ENCODE measurements at regions not wholly inside any gene's neighbourhood (a gene's known extent, or its start where the extent isn't known, plus 50 kb on each side); places are given as distances from the start of the nearest gene placed in this dataset.
A peak's percentile ranks its signal among the peaks of the same experiment; 100 is the strongest.

DNA sequence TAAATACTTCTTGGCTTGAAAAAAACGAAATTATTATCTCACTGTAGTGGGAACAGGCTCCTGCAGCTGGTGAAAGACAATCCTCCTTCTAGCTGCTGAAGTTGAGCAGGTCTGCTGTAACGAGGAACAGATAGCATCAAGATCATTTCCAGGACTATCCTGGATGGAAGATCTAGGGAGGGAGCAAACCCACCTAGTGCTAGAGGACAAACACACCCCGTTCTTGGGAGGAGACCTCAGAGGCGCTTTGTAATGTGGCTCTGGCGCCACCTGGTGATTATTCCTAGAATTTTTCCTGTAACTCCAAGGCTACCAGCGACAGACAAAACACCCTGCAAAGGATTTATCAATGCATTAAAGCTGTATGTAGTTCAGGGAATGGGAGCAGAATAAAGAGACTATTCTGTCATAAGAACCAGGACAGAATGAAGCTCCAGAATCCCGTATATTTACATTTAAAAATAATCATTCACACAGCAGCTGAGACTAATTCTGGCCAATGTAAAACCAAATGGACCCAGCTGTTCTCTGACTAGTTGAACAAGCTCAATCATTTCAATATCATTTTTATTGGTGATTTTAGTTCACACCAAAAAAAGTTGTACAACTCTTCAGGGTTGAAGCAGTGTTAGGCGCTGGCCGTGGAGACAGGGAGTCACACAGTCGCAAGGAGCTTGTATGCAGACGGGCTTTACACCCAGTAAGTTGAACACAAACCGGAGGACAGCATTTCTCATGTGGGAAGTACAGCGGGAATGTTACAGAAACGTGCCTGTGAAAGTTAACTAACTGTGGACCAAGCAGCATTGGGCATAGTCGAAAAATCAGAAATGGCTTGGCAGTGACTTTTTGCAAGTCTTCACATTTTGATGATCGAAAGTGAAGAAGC is 290.3 kb downstream of the TRIB2 start:
- TF ChIP-seq CTCF (IDR thresholded peaks at IDR 0.05) (peak; percentile 60 to 81 (median 66)), POLR2A (IDR thresholded peaks at IDR 0.05) (no peak)
- Histone ChIP-seq H3K4me3 (no peak overlapping the region), H3K36me3 (no peaks in the 10 kb centered on the region), H3K4me1 (no peaks in the 10 kb centered on the region), H3K27me3 (no peaks in the 10 kb centered on the region), H3K27ac (no peak overlapping the region), H3K9me3 (no peaks in the 10 kb centered on the region)
- peak in 2 of 3 donors; percentile 38 to 73 for DNase-seq

- H3K36me3 ChIP-seq, result no peaks in the 10 kb centered on the region
- no peaks in the 10 kb centered on the region for H3K4me1 ChIP-seq
- H3K27ac ChIP-seq, result no peak overlapping the region
- DNase-seq, result no peak
- H3K9me3 ChIP-seq, result no peaks in the 10 kb centered on the region
- H3K27me3 ChIP-seq, result no peaks in the 10 kb centered on the region
- no peak for TF ChIP-seq CTCF (IDR thresholded peaks at IDR 0.05)
- TF ChIP-seq POLR2A (IDR thresholded peaks at IDR 0.05), result no peak
- no peak overlapping the region for H3K4me3 ChIP-seq
Measured at GRCh38 chr2:13009027-13009642, 292.4 kb downstream of the TRIB2 start.

- TF ChIP-seq CTCF (IDR thresholded peaks at IDR 0.05), result no peak
- TF ChIP-seq POLR2A (IDR thresholded peaks at IDR 0.05), result no peak
- Histone ChIP-seq H3K27ac (no peak overlapping the region), H3K4me1 (no peaks in the 10 kb centered on the region), H3K36me3 (no peaks in the 10 kb centered on the region), H3K9me3 (no peaks in the 10 kb centered on the region), H3K4me3 (no peak overlapping the region), H3K27me3 (no peaks in the 10 kb centered on the region)
- no peak for DNase-seq
Measured at GRCh38 chr2:13010283-13010682, 293.5 kb downstream of the TRIB2 start.

DNA sequence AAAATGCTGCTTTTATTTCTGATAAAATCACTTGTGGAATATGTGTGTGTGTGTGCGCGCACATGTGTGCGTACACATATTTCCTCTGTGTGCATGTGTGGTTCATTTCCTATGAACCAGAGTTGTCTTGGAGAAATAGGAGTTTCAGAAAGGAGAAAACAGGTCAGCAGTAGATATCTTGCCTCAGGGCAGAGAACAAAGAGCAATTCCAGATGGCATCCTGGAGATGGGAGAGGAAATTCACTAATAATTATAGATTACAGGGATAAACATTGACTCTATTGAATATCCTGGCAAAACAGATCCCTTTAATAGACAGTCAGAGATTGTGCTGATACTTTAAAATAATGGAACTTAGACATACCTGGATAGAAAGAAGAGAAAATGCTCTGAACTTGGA is 298.0 kb downstream of the TRIB2 start:
- H3K9me3 ChIP-seq, result no peaks in the 10 kb centered on the region
- H3K4me3 ChIP-seq, result no peak overlapping the region
- TF ChIP-seq CTCF (IDR thresholded peaks at IDR 0.05) (no peak), POLR2A (IDR thresholded peaks at IDR 0.05) (no peak)
- DNase-seq, result no peak
- H3K4me1 ChIP-seq, result no peaks in the 10 kb centered on the region
- H3K27me3 ChIP-seq, result no peaks in the 10 kb centered on the region
- no peaks in the 10 kb centered on the region for H3K36me3 ChIP-seq
- no peak overlapping the region for H3K27ac ChIP-seq

- TF ChIP-seq POLR2A (IDR thresholded peaks at IDR 0.05), result no peak
- TF ChIP-seq CTCF (IDR thresholded peaks at IDR 0.05), result no peak
- no peaks in the 10 kb centered on the region for H3K36me3 ChIP-seq
- H3K27ac ChIP-seq, result no peak overlapping the region
- H3K4me1 ChIP-seq, result no peaks in the 10 kb centered on the region
- no peak overlapping the region for H3K4me3 ChIP-seq
- H3K9me3 ChIP-seq, result no peaks in the 10 kb centered on the region
- no peaks in the 10 kb centered on the region for H3K27me3 ChIP-seq
- DNase-seq, result no peak
Measured at GRCh38 chr2:13015532-13016320, 299.0 kb downstream of the TRIB2 start.

Measured in Peyer's patch (tissue), 4 donors.